ENCODE measurements at regions not wholly inside any gene's neighbourhood (a gene's known extent, or its start where the extent isn't known, plus 50 kb on each side); places are given as distances from the start of the nearest gene placed in this dataset.

- TF ChIP-seq RARB (CRISPR knock-in tag; IDR thresholded peaks at IDR 0.05): no peak
- TF ChIP-seq ARNTL (CRISPR knock-in tag; IDR thresholded peaks at IDR 0.05; ENCODE audit: borderline replicate concordance, low read depth): no peak
- no peak for TF ChIP-seq SNAI2 (CRISPR knock-in tag; IDR thresholded peaks at IDR 0.05)
- TF ChIP-seq GLIS3 (CRISPR knock-in tag; IDR thresholded peaks at IDR 0.05): no peak
- TF ChIP-seq, protein P1, sequence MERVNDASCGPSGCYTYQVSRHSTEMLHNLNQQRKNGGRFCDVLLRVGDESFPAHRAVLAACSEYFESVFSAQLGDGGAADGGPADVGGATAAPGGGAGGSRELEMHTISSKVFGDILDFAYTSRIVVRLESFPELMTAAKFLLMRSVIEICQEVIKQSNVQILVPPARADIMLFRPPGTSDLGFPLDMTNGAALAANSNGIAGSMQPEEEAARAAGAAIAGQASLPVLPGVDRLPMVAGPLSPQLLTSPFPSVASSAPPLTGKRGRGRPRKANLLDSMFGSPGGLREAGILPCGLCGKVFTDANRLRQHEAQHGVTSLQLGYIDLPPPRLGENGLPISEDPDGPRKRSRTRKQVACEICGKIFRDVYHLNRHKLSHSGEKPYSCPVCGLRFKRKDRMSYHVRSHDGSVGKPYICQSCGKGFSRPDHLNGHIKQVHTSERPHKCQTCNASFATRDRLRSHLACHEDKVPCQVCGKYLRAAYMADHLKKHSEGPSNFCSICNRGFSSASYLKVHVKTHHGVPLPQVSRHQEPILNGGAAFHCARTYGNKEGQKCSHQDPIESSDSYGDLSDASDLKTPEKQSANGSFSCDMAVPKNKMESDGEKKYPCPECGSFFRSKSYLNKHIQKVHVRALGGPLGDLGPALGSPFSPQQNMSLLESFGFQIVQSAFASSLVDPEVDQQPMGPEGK (CRISPR knock-in tag; IDR thresholded peaks at IDR 0.05; ENCODE audit: borderline replicate concordance): no peak
- TF ChIP-seq, protein P2, sequence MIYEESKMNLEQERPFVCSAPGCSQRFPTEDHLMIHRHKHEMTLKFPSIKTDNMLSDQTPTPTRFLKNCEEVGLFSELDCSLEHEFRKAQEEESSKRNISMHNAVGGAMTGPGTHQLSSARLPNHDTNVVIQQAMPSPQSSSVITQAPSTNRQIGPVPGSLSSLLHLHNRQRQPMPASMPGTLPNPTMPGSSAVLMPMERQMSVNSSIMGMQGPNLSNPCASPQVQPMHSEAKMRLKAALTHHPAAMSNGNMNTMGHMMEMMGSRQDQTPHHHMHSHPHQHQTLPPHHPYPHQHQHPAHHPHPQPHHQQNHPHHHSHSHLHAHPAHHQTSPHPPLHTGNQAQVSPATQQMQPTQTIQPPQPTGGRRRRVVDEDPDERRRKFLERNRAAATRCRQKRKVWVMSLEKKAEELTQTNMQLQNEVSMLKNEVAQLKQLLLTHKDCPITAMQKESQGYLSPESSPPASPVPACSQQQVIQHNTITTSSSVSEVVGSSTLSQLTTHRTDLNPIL (CRISPR knock-in tag; IDR thresholded peaks at IDR 0.05; ENCODE audit: low read depth): no peak
- TF ChIP-seq CSRNP3 (CRISPR knock-in tag; IDR thresholded peaks at IDR 0.05): no peak
- TF ChIP-seq ZFP30 (CRISPR knock-in tag; IDR thresholded peaks at IDR 0.05): no peak
- no peak for TF ChIP-seq TOX (CRISPR knock-in tag; IDR thresholded peaks at IDR 0.05; ENCODE audit: borderline replicate concordance)
- no peak for TF ChIP-seq ZNF565 (CRISPR knock-in tag; conservative IDR thresholded peaks at IDR 0.05; ENCODE audit: low read depth)
- no peak for TF ChIP-seq BACH2 (CRISPR knock-in tag; IDR thresholded peaks at IDR 0.05; ENCODE audit: borderline replicate concordance)
- TF ChIP-seq ISL1 (CRISPR knock-in tag; IDR thresholded peaks at IDR 0.05): no peak
These were observed 512.8 kb upstream of the JARID2 start for GRCh38 chr6:14732844-14733757.
